IPS DF 4.7 (cell line): ENCODE measurements at regions not wholly inside any gene's neighbourhood (a gene's known extent, or its start where the extent isn't known, plus 50 kb on each side); places are given as distances from the start of the nearest gene placed in this dataset.

Experiments
- DNase-seq: peaks from one replicate; pipeline ENCODE4 v3.0.0-alpha.2; 2013; ENCODE audit warnings: low spot score; ENCODE audit errors: extremely low read depth

DNA sequence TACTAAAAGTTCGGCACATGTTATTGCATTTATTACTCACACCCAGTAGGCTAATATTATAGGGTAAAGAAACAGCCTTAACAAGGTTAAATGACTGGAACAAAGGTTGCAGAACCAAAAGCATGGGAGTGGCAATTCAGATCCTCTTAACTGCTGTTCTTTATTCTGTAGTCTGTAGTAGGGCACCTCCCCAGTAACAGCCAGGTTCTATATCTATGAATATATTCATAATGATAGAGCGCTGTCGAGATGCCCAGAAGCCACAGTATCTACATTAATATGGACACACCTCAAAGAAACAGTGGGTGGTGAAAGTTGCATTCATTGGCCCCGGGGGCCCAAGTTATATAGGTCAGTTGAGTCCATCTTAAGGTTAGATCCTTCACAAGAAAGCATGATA lies 340.9 kb upstream of the THRB start:
- DNase-seq = no peak

DNA sequence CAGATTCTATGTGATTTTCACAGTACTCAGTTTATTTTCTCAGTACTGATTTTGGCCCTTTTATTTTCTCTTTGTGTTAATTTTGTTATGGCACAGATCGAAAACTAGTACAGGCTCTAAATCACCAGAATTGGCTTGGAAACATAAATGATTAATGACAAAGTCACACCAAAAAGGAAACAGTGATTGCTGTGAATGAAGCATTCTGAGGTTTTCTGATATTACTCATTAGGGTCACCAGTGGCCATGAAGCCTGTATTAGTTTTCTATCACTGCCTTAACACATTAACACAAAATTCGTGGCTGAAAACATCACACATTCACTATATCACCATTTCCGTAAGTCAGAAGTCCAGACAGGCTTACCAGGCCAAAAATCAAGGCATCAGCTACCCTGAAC lies 343.0 kb upstream of the THRB start:
- DNase-seq = no peak

DNA sequence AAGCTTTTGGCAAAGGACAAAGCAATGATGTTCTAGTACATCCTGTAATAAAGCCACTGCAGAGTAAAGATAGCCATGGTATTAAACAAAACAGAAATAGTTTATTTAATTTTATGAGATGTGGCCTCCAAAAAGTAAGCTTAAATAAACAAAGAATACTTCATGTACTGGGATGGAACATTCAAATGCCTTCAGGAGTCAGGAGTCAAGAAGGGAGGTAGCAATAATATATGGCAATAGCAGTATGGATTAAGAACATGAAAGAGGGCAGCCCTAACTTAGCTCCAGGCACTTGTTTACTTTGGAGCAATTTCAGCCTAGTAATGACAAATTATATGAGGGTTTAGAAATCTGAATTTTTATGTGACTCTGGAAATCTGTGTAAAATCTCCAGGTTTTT lies 343.9 kb upstream of the THRB start:
- no peak for DNase-seq

DNA sequence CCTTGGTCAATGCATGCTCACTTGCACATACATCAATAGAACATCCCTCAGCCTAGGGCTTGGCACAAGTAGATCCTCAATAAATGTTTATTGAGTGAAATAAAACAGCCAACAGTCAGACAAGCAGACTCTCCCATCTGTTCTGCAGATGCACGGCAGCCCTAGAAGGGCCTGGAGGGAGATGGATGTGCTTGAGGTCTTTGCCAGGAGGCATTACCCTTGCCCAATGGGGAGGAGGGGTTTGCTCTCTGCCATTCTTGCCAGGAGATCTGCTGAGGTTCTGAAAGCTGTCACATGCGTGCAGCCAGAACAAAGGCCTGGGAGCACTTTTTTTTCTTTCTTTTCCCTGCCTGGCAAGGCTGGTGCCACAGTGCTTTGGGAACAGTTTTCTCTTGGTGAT lies 349.3 kb upstream of the THRB start:
- DNase-seq = no peak

DNA sequence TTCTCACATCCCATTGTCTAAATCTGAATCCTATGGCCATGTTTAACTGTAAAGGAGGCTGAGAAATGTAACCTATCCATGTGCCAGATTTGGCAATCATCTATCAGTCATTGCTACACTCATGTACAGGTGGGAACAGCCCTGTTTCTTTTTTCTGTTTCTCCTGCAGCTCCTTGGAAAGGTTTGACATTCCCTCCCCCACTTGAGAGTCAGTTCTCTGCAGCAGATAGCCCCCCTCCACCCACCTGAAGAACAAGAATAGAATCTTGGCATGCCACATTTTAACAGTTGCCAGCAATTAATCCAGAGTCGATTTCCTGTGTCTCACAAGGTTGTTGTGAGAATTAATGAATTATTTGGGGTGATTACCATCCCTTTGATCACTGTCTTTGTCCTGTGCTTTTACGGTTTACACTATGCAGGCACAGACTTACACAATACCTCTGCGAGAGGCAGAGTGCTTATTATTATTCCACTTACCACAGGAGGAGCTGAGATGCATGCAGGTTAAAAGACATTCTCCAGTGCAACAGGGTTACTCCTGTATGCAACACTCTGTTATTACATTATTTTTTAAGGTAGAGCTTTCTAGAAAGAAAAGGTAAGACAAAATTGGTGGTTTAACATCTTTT lies 351.0 kb upstream of the THRB start:
- no peak for DNase-seq

DNA sequence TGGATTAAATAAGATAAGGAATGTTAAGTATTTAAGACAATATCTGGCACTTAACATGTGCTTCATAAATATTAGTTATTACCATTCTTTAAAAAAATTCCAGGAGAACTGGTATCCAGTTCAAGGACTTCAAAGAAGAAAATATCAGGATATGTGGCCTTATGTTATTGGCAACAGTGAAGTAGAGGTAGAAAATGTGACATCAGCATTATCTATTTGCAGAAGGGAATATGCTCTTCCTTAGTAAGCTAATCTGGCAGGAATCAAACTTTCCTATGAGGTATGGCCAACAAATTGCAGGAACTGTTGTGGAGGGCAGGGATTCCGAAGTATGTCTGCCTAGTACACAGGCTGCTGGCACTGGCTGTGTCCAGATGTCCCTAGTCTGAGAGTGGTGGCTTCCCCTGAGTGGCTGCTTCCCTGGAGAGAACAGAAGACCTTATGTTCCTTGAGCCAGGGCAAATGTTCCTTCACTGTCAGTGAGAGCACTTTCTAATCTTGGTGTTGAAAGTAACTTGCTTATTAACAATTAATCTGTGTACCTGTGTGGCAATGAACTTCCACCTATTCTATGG lies 351.7 kb upstream of the THRB start:
- no peak for DNase-seq

DNA sequence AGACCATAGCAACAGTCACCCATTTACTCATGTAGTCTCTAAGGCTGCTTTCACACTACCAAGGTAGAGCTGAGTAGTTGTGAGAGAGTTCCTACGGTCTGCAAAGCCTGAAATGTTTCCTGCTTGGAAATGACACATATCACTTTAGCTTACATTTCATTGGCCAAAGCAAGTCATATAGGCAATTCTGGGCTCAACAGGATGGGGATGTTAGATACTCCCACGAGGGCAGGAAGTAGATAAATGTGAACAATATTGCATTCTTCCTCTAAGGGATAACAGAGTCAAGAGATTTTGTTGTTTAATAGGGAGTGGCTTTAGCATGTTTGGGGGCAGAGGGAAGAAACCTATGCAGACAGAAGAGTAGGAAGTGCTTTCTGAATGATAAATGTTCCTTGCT lies 355.6 kb upstream of the THRB start:
- DNase-seq = no peak

DNA sequence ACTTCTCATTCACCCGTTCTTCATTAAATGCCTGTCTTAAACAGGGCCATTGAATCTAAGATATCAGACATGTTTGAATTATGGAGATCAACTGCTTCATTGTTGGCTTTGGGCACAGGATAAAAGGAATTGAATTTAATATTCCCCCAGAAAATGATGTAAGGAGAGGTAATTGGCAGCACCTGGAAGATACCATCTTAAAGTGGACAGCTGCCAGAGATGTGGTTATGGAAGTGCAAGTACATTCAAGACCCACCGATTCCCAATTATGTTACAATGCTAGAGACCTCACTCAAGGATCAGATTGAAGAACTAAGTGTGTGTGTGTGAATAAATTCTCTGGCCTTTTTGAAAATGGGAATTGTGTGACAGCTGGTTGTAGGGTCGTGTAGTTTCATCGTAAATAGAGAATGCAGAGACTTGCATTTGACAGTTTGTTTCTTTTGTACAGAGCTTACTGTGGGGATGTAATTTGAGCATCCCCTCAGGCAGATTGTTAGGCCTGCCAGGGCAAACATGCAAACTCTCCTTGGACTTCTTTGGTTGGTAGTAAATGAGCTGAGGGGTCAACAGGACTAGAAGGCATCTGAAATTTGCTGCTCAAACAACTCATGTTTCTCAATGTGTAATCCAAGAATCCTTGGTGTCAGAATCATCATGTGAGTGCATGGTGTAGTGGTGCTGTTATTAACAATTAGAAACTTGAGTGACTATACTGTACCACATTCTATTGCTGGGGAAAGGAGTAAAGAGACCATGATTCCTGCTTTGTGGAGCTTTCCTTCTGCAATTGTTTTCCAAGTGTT lies 359.2 kb upstream of the THRB start:
- DNase-seq = no peak

DNA sequence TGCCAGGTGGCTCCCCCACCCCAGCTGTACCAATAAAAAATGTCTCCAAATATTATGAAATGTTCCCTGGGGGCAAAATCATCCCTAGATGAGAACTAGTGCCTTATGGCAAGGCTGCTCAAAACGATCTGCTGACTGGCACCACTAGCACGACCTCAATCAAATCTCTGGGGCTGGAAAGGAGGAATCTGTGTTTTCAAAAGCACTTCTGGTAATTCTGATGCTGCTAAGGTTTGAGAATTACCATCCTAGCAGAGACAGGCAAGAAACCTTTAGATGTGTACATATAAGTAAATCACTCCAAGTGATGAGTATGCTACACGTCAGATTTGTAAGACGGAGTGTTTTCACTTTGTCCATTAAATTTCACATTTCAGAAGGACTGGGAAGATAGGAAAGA lies 360.1 kb upstream of the THRB start:
- no peak for DNase-seq

DNA sequence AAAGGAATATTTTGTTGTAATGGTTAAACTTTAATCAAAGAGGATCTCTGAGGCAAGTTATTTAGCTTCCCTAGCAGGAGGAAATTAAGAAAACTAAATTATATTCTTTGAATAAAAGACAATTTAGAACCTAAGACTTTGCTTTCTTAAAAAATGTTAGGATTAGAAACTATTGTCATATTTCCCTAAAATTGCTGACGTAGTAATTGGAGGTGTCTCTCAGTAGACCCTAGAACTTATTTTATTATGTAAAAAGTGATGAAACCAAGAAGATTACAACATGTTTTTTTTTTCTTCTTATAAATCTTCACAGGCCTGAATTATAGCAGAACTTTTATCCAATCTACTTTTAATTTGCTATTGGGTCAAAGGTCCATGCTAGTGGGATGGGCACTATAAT lies 363.3 kb upstream of the THRB start:
- no peak for DNase-seq

DNA sequence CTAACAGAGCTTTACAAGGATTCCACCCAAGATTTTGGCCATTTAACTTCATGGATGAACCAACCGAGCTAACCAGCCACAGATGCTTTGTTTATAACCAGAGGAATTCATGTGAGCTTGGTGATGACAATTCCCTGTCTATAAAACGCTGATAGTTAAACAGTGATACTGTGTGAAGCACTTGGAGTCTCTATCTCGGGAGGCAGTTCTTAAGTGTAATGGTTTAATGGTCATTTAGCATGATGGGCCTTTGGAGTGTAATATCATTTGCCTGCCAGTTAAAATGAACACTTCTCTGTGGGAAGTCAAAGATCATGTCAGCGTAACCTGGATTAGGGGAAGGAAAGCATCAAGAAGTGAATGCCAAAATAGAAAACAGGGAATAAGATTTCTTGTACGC lies 368.6 kb upstream of the THRB start:
- DNase-seq = no peak

DNA sequence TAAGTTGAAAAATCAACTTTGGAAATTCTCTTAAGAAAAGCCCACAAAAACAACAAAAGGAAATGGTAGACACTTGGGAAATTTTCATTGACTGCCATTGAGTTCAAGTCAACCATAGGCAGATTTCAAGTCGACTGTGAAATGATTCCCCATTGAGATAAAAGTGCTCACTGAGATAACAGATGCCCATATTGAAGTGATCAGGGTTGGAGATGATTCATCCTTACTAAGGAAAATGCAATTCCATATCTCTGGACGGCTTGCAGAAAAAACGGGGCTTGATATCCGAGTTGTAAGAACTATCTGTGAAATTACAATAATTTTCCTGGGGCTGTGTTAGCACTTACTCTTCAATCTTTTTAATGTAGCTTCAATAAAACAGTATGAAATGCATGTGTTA lies 373.1 kb upstream of the THRB start:
- no peak for DNase-seq

DNA sequence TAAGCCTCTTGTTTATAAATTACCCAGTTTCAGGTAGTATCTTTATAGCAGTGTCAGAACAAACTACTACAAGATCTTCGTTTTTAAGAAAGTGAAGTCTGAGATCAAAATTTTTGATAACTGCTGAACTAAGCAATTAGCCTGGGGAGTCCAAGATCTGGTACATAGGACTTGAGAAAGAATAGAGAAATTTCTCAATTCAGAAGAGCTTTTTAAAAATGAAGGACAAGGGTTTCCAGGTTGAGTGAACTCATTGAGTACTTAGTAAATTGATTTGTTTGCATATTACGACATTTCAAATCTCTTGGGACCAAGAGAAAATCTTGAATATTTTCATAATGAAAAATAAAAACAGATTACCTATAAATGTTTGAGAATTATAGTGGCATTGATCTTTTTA lies 386.6 kb upstream of the THRB start:
- DNase-seq = no peak

DNA sequence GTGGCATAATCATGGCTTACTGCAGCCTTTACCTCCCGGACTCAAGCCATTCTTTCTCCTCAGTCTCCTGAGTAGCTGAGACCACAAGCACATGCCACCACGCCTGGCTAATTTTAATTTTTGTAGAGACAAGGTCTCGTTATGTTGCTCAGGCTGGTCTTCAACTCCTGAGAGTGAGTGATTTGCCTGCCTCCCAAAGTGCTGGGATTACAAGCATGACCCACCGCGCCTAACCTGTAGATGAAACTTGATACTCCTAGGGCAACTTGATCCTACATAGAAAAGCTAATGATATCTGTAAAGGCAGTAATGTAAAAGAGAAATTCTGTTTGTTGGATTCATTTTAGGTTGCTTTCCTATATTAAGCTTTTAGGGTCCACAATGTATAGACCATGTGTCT lies 391.9 kb upstream of the THRB start:
- no peak for DNase-seq

DNA sequence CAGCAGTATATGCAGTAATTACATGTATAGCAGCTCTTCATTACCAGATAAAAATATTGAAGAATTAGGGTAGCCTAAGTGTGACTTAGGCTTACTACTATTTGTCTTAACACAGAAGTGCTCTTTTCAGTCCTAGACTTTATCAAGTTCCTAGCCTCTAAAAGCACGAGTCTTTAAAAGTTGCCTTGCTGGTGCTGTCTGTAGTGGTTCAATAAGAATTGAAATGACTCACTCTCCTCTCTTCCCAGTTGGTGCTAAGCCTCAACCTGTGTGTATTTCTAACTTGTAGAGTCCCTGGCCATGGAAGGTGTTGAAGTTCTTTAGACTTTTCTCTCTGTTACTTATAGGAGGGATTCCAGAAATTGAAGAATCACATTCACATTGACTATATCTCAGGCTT lies 395.4 kb upstream of the THRB start:
- no peak for DNase-seq

DNA sequence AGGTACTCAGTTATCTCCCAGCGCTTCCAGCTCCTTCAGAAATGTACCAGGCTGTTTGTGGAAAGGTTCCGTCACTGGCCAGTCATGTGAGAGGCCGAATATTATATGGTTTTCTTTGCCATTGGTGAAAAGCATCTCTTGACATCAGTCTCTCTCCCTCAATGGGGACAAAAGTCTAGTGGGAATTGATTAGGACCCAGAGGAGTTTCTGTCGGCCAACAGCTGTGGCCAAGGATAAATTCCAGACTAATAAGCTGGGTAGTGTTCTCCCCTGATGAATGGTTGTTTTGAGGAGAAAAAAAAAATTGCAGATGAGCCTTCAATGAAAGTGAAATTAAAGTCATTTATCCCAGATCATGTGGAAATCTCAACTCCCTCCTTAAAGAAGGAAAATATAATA lies 404.7 kb upstream of the THRB start:
- DNase-seq = no peak

DNA sequence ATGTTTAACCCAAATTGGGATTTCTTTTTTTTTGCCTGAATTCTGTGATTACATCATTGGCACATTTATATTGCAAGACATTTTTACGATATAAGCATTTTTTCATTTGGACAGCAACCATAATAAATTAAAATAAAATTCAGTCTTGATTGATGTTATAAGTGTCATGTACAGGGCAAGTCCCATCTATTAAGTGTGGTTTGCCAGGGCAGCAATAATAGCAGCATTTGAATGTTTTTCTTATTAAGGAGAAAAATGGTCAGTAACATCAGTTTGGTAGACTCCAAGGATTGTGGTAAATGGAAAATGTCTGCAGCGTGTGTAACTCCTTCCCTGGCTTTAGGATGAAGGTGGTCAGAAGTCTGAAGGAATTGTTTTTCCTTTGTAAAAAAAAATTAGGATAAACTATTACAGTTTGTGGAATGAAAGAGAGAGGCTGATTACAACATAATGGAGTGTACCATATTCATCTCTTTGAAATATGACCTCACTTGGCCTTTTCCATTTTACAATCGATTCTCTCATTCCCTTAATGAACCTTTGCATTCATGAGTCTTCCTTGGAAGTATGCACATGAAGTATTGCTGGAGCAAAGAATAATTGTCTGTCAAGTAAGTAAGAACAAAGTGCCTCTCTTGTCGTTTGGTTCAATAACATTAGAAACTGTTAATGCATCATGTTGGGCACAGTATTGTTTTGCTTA lies 405.4 kb upstream of the THRB start:
- no peak for DNase-seq

DNA sequence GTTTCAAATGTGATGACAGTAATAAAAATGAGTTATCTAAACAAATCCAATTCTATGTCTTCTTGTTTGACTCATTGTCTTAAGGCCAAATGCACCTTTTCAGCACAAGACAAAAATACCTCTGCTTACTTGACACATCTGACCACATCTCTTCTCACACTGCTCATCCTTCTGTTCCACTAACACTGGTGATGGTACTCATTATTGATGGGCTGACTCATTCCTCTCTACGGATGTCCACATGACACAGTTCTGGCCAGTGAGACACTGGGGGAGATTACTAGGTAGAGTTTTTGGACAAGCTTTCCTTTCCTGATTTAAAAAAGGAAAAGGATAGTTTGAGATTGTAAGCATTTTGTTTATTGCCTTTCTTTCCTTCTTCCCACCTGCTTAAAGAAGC lies 410.6 kb upstream of the THRB start:
- no peak for DNase-seq

DNA sequence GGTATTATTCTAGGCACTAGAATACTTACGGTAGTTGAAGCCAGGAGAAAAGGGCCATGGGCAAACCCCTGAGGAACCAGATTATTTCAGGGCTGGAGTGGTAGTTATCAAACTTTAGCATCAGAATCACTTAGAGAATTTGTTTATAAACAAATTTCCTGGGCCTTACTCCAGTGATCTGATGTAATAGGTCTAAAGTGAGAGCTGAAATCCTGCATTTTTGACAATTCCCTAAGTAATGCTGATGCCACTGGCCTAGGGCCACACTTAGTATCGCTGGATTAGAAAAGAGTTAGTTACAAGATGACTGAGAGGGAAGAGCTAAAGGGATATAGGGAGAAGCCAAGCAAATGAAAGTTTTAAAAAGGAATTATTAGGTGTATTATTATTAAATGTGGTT lies 412.5 kb upstream of the THRB start:
- no peak for DNase-seq

DNA sequence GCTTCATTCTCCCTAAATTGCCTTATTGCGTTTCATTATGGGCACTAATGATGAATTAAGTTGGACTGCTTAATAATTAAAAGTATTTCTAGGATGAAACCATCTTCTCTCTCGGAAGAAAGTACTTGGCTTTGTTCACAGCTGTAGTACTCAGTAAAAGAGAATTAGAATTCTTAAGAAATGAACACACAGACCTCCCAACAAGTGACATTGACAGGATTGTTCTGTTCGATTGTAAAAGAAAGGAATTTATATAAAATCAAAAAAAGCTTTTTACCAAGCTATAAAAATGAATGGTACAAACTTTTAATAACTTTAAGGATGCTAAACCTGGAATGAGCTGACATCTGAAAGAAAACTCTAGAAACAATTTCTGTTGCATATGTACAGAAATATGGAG lies 416.4 kb upstream of the THRB start:
- no peak for DNase-seq

DNA sequence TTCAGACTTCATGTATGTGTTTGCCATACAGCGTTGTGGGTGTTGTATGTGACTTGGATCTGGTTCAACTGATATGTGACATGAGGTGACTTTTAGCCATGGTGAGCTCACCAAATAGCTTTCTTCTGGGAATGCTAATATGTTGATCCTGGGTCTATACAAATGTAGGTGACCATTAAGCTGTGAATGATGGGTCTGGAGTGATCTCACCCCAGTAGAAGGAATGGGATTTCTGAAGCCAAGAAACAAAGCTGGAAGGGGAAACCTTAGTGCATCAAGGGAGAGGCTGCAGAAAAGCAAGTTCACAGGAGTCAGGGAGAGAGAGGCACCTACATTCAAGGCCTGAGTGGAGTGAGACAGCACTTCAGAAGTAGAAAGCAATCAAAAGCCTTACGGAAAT lies 421.0 kb upstream of the THRB start:
- DNase-seq = no peak

DNA sequence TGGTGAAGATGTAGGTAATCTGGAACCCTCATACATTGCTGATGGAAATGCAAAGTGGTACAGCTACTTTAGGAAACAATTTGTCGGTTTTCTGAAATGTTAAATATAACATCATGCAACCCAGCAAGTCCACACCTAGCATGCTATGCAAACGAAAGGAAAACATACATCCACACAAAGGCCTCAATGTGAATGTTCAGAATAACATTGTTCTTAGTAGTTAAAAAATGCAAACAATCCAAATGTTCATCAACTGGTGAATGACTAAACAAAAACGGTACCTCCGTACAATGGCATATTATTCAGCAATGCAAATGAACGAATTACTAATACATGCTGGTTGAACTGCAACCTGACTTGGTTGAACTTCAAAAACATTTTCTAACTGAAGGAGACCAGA lies 423.3 kb upstream of the THRB start:
- no peak for DNase-seq
